DOHH2 (cell line): ENCODE measurements at regions not wholly inside any gene's neighbourhood (a gene's known extent, or its start where the extent isn't known, plus 50 kb on each side); places are given as distances from the start of the nearest gene placed in this dataset.

Experiments
- H3F3A ChIP-seq: fragments of 200-600 bp; sonication (generic), shearing (Covaris generic); 2 replicates; pipeline ENCODE4 v1.6.0; 2016; ENCODE audit warnings: antibody characterized with exemption, mild to moderate bottlenecking; ENCODE audit not compliant: control insufficient read depth, insufficient read depth
- H3K27ac ChIP-seq: fragments of 200-600 bp; sonication (generic); 2 replicates; pipeline ENCODE4 v1.5.1; 2014; ENCODE audit warnings: low read depth, mild to moderate bottlenecking, low read length, moderate library complexity
- H3K27me3 ChIP-seq: fragments of 200-600 bp; sonication (generic); 2 replicates; pipeline ENCODE4 v1.6.1; 2014; ENCODE audit warnings: mild to moderate bottlenecking, low read length, mixed read lengths; ENCODE audit not compliant: control insufficient read depth
- H3K36me3 ChIP-seq: fragments of 200-600 bp; sonication (generic); 2 replicates; pipeline ENCODE4 v1.6.1; 2014; ENCODE audit warnings: mild to moderate bottlenecking, low read length, moderate library complexity, mixed read lengths; ENCODE audit not compliant: control insufficient read depth
- H3K4me1 ChIP-seq: fragments of 200-600 bp; sonication (generic); 2 replicates; pipeline ENCODE4 v1.6.1; 2014; ENCODE audit warnings: mild to moderate bottlenecking, low read length, mixed read lengths; ENCODE audit not compliant: control insufficient read depth
- H3K4me2 ChIP-seq: fragments of 200-600 bp; sonication (generic); 2 replicates; pipeline ENCODE4 v1.6.0; 2014; ENCODE audit warnings: mild to moderate bottlenecking, low read length, moderate library complexity
- H3K4me3 ChIP-seq: fragments of 200-600 bp; sonication (generic); 2 replicates; pipeline ENCODE4 v1.5.1; 2014; ENCODE audit warnings: mild to moderate bottlenecking, low read length, mixed read lengths
- H3K79me2 ChIP-seq: fragments of 200-600 bp; sonication (generic); 2 replicates; pipeline ENCODE4 v1.6.1; 2014; ENCODE audit warnings: mild to moderate bottlenecking, low read length, mixed read lengths; ENCODE audit not compliant: control insufficient read depth
- H3K9me2 ChIP-seq: fragments of 200-600 bp; sonication (generic); replicated peaks from 2 replicates; pipeline ENCODE4 v1.6.1; 2014; ENCODE audit warnings: mild to moderate bottlenecking, low read length, mixed read lengths; ENCODE audit not compliant: control insufficient read depth
- H3K9me3 ChIP-seq: fragments of 200-600 bp; sonication (generic); 2 replicates; pipeline ENCODE4 v1.6.1; 2014; ENCODE audit warnings: antibody characterized with exemption, low read length, mixed read lengths; ENCODE audit not compliant: control insufficient read depth, insufficient read depth
- H4K20me1 ChIP-seq: fragments of 200-600 bp; sonication (generic); 2 replicates; pipeline ENCODE4 v1.6.0; 2014; ENCODE audit warnings: low read depth, mild to moderate bottlenecking, antibody characterized with exemption, low read length, moderate library complexity; ENCODE audit not compliant: control insufficient read depth, insufficient read depth
- EZH2phosphoT487 ChIP-seq: fragments of 200-600 bp; sonication (generic); IDR thresholded peaks from 2 replicates; pipeline ENCODE4 v1.6.1; 2017; ENCODE audit warnings: borderline replicate concordance, mild to moderate bottlenecking, antibody characterized with exemption, low read length, moderate library complexity, mixed read lengths
- TF ChIP-seq, protein P1 (sequence below): fragments of 200-600 bp; sonication (generic); IDR thresholded peaks from one replicate; pipeline ENCODE4 v1.5.1; 2014; ENCODE audit warnings: antibody characterized with exemption, mild to moderate bottlenecking, low read depth, low read length; ENCODE audit not compliant: poor library complexity, severe bottlenecking

GRCh38 chr2:163481515-163481914 is 254.3 kb downstream of the FIGN start:
- no peaks in the 10 kb centered on the region for H3K27me3 ChIP-seq
- H3K9me2 ChIP-seq = no peaks in the 10 kb centered on the region
- no peaks in the 10 kb centered on the region for H3K36me3 ChIP-seq
- H3K9me3 ChIP-seq = no peaks in the 10 kb centered on the region
- no peak overlapping the region for H3K27ac ChIP-seq
- no peaks in the 10 kb centered on the region for H3K4me1 ChIP-seq
- TF ChIP-seq, protein P1, sequence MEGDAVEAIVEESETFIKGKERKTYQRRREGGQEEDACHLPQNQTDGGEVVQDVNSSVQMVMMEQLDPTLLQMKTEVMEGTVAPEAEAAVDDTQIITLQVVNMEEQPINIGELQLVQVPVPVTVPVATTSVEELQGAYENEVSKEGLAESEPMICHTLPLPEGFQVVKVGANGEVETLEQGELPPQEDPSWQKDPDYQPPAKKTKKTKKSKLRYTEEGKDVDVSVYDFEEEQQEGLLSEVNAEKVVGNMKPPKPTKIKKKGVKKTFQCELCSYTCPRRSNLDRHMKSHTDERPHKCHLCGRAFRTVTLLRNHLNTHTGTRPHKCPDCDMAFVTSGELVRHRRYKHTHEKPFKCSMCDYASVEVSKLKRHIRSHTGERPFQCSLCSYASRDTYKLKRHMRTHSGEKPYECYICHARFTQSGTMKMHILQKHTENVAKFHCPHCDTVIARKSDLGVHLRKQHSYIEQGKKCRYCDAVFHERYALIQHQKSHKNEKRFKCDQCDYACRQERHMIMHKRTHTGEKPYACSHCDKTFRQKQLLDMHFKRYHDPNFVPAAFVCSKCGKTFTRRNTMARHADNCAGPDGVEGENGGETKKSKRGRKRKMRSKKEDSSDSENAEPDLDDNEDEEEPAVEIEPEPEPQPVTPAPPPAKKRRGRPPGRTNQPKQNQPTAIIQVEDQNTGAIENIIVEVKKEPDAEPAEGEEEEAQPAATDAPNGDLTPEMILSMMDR = no peak
- TF ChIP-seq EZH2phosphoT487 = no peak
- no peak overlapping the region for H3K4me2 ChIP-seq
- H3K4me3 ChIP-seq = no peak overlapping the region
- H3K79me2 ChIP-seq = no peaks in the 10 kb centered on the region
- no peaks in the 10 kb centered on the region for H4K20me1 ChIP-seq
- no peaks in the 10 kb centered on the region for H3F3A ChIP-seq

GRCh38 chr2:163479599-163479998 is 256.2 kb downstream of the FIGN start:
- Histone ChIP-seq H3K36me3 (no peaks in the 10 kb centered on the region), H4K20me1 (no peaks in the 10 kb centered on the region), H3K9me2 (no peaks in the 10 kb centered on the region), H3K9me3 (no peaks in the 10 kb centered on the region), H3F3A (no peaks in the 10 kb centered on the region), H3K27me3 (no peaks in the 10 kb centered on the region), H3K79me2 (no peaks in the 10 kb centered on the region), H3K27ac (no peak overlapping the region), H3K4me2 (no peak overlapping the region), H3K4me3 (no peak overlapping the region), H3K4me1 (no peaks in the 10 kb centered on the region)
- TF ChIP-seq EZH2phosphoT487 = no peak
- TF ChIP-seq, protein P1 = no peak

- TF ChIP-seq, protein P1 = no peak
- TF ChIP-seq EZH2phosphoT487 = no peak
- Histone ChIP-seq H3K9me3 (no peaks in the 10 kb centered on the region), H3K4me2 (no peak overlapping the region)
These were observed 260.0 kb downstream of the FIGN start for GRCh38 chr2:163475815-163476214.

GRCh38 chr2:163474889-163475288 is 260.9 kb downstream of the FIGN start:
- Histone ChIP-seq H3K9me3 (no peaks in the 10 kb centered on the region), H3K79me2 (no peaks in the 10 kb centered on the region), H3K4me3 (no peak overlapping the region), H4K20me1 (no peaks in the 10 kb centered on the region), H3K4me2 (no peak overlapping the region), H3F3A (no peaks in the 10 kb centered on the region), H3K27ac (no peak overlapping the region), H3K9me2 (no peaks in the 10 kb centered on the region), H3K36me3 (no peaks in the 10 kb centered on the region), H3K4me1 (no peaks in the 10 kb centered on the region), H3K27me3 (no peaks in the 10 kb centered on the region)
- no peak for TF ChIP-seq EZH2phosphoT487
- TF ChIP-seq, protein P1 = no peak

More at GRCh38 chr2:163475815-163476214, 260.0 kb downstream of the FIGN start:
- H4K20me1 ChIP-seq = no peaks in the 10 kb centered on the region
- H3K9me2 ChIP-seq = no peaks in the 10 kb centered on the region
- no peaks in the 10 kb centered on the region for H3K4me1 ChIP-seq
- no peak overlapping the region for H3K4me3 ChIP-seq
- H3K79me2 ChIP-seq = no peaks in the 10 kb centered on the region
- no peaks in the 10 kb centered on the region for H3K27me3 ChIP-seq
- H3F3A ChIP-seq = no peaks in the 10 kb centered on the region
- no peak overlapping the region for H3K27ac ChIP-seq
- no peaks in the 10 kb centered on the region for H3K36me3 ChIP-seq
